NCI-H345 treated with DMSO at 0.1 percent for 48 hours (cell line): ENCODE measurements at regions not wholly inside any gene's neighbourhood (a gene's known extent, or its start where the extent isn't known, plus 50 kb on each side); places are given as distances from the start of the nearest gene placed in this dataset.

Source experiments
- DNase-seq: peaks from one replicate; lab custom pipeline; 2025; ENCODE audit not compliant: unreplicated experiment; lab: John Stamatoyannopoulos, UW

GRCh38 chr20:39623584-39624234 lies 661.6 kb downstream of the DHX35 start:
- no peak for DNase-seq

GRCh38 chr20:39619271-39619785 lies 657.2 kb downstream of the DHX35 start:
- no peak for DNase-seq

GRCh38 chr20:39611901-39612300 lies 649.8 kb downstream of the DHX35 start:
- no peak for DNase-seq

GRCh38 chr20:39607141-39607540 lies 645.0 kb downstream of the DHX35 start:
- no peak for DNase-seq

- no peak for DNase-seq
Measured at GRCh38 chr20:39605908-39606307, 643.8 kb downstream of the DHX35 start.

GRCh38 chr20:39605361-39605760 lies 643.2 kb downstream of the DHX35 start:
- no peak for DNase-seq

- DNase-seq: no peak
Measured at GRCh38 chr20:39603219-39603618, 641.1 kb downstream of the DHX35 start.

- no peak for DNase-seq
Measured at GRCh38 chr20:39602649-39603048, 640.5 kb downstream of the DHX35 start.

- DNase-seq: no peak
Measured at GRCh38 chr20:39600871-39601270, 638.7 kb downstream of the DHX35 start.

GRCh38 chr20:39600156-39600555 lies 638.0 kb downstream of the DHX35 start:
- DNase-seq: no peak

GRCh38 chr20:39596554-39596953 lies 634.4 kb downstream of the DHX35 start:
- no peak for DNase-seq

- no peak for DNase-seq
Measured at GRCh38 chr20:39592371-39592770, 630.2 kb downstream of the DHX35 start.

- no peak for DNase-seq
Measured at GRCh38 chr20:39588148-39588757, 626.1 kb downstream of the DHX35 start.

GRCh38 chr20:39581034-39581433 lies 618.9 kb downstream of the DHX35 start:
- DNase-seq: no peak

GRCh38 chr20:39576771-39577170 lies 614.6 kb downstream of the DHX35 start:
- DNase-seq: no peak

- no peak for DNase-seq
Measured at GRCh38 chr20:39574061-39574460, 611.9 kb downstream of the DHX35 start.

- DNase-seq: no peak
Measured at GRCh38 chr20:39571171-39571570, 609.0 kb downstream of the DHX35 start.

GRCh38 chr20:39568109-39568508 lies 606.0 kb downstream of the DHX35 start:
- no peak for DNase-seq

GRCh38 chr20:39563349-39563748 lies 601.2 kb downstream of the DHX35 start:
- no peak for DNase-seq

GRCh38 chr20:39554341-39554740 lies 592.2 kb downstream of the DHX35 start:
- no peak for DNase-seq

- DNase-seq: no peak
Measured at GRCh38 chr20:39553120-39553519, 591.0 kb downstream of the DHX35 start.

GRCh38 chr20:39549733-39550132 lies 587.6 kb downstream of the DHX35 start:
- no peak for DNase-seq
